HPDE6-E6E7 (cell line): ENCODE measurements at regions not wholly inside any gene's neighbourhood (a gene's known extent, or its start where the extent isn't known, plus 50 kb on each side); places are given as distances from the start of the nearest gene placed in this dataset.
"Not testable (repeated sequence)": the region's sequence is repeated elsewhere in the genome, so short reads cannot be mapped to it uniquely, and the experiment has no call there.

ENCODE experiments used
- DNase-seq: peaks from one replicate; pipeline ENCODE4 v3.0.0; 2011; ENCODE audit warnings: missing footprints; ENCODE audit errors: extremely low spot score

DNA sequence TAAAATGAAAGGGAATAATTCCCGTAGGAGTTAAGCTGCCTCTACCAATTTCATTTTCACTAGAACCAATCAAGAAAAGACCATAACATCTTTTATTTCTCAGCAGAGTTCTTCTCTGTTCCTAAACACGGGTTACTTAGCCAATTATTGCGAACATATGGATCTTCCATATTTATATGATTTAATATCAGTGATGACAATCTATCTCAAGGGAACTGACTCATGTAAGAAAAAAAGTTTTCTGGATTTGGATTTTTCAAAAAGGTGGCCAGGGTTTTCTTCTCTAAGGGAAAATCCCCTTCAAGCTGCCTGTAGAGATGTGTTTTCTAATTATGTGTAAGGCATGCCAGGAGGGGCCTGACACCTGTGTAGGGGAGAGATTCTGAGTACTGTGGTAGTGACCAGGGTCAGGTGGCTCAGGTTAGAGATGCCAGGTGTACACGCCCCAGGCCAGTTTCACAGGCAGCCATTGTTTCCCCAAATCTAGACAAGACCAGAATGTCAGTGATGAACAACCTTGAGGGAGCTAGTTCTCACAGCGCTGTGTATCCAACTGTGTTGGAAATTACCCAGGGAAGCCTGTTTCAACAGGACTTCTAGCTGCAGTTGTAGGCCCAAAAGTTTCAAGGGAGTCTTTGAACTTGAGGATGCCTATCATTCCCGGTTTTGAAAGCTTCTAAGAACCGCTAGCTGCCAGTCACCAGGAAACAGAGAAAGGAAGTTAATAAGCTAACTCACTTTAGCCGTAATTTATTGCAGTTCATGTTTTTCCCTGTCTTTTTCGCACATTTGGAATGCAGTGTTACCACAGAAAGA, 572.5 kb upstream of the RGMB start:
- no peak for DNase-seq

DNA sequence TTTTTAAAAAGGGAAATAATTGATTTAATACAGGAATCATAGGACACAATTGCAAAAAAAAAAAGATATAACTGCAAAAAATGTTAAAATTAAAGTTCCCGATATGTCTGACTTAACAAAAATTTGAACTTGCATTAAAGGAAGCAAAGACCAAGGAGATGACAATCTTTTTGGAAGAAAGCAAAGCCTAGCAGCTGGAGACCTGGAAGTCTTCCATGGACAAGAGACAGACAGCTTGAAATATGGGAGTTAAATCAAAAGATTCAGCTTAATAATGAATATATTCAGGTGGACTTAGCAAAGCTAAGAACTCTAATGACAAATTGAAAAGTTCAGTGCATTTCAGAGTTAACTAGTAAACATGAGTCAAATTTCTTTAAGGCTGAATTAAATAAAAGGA, 568.7 kb upstream of the RGMB start:
- DNase-seq = no peak

DNA sequence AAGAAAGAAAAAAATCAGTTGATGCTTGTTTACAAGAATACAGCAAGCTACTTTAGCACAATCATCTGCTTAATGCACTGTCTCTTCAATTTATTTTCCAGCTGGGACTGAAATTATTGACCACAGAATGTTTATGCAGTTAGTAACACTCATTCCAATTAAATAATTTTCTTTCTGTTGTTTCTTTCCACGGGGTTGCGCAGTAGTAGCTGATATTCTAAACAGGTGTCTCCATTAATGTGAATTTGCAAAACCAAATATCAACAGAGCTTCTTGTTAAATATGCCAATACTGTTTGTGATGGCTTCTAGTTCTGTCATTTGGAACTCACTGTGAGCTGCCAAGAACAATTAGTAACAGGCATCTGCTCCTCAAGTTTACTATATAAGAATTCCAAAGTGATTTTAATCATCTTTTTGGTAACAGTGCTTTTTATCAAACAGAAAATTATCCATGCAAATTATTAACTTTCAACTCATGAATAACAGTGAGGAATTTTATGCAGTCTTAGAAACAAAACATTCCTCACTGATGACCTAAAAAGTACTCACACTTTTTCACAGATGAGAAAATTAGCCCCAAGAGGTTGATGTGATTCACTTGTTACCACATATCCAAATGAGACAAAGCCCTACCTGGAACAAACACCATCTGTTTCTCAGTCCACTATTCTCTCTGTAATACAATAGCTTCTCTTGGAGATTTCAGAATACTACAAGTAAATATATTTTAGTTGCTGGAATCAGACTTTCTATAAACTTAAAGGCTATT, 567.6 kb upstream of the RGMB start:
- DNase-seq = peak; percentile 48

DNA sequence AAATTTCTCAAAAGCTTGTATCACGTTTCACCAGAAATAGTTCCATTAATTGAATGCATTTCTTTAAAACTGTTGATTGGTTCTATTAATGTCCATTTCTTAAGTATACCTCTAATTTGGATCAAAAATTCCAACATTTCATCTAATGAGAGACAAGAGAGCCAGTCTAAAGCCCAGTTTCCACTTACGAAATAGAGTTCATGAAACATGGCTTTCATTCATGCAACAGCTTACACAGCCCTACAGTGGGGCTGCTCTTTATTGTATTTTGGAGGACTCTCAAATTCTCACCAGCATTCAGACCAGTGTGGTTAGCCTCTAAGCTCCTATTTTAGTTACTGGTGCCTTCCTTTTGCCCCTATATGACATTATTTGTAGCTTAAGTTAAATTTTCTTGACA, 566.9 kb upstream of the RGMB start:
- DNase-seq = no peak

DNA sequence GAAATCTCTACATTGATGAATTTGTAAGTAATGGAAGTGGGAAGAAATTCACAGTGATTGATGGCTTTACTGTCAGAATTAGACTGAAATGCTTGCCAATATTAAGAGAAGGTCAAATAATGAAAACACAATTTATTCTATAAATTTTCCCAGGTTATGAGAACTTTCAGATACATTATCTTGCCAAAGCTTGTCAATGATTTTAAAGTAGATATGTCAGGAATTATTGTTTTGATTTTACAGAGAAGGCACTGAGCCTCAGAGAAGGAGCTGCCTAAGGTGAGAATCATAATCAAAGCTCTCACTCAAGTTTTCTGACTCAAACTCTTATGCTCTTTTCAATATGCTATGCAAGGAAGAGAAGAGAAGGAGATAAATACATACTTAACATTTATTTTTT, 564.0 kb upstream of the RGMB start:
- DNase-seq = no peak

DNA sequence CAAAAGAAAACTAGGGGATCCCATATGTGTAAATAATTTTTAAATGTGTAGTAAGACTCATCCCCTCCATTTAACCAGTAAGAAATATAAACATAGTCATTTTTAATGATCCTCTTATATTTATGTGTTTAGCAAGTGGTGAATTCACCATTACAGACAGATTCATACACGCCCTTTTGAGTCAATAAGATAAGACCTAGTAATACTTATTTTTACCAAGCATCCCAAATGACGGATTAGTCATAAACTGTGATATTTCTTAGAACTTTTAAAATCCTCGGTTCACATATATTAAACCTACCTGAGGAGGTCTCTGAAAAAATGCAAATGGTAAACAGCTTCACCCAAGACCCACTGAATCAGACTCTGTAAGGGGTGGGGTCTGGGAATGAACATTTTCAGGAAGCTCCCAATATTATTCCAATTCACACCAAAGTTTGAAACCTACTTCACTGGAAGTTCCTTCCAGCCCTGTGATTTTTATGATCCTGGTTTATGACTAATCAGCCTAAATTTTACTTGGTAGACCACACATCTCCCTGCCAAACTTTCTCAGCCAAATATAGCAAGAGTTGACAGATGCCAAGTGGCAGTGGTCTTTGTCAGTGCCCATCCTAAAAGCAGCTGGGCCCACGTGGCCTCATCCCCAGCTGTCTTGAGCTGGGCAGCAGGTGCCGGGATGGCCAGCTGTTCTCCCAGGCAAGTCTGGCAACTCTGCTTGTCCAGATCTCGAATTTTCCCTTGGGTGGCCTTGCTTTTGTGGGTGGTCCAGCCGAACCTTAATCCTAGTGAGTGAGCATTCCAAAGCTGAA, 559.0 kb upstream of the RGMB start:
- DNase-seq = no peak

DNA sequence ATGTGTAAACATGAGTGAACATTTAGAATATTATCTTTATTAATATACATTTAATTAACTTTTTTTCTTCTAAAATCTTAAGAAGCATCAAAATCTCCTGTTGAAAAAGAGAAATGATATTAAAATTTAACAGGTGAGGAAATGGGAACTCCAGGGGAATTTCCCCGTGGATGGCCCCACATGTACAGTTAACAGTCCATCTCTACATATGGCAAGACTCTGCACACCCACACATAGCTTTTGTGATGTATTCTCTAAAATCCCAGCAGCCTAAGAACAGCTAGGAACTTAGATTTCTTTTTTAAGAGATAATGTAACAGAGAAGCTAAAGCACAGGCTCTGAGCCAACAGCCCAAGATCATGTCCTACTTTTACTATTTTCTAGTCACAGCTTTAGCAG, 556.3 kb upstream of the RGMB start:
- DNase-seq = no peak

DNA sequence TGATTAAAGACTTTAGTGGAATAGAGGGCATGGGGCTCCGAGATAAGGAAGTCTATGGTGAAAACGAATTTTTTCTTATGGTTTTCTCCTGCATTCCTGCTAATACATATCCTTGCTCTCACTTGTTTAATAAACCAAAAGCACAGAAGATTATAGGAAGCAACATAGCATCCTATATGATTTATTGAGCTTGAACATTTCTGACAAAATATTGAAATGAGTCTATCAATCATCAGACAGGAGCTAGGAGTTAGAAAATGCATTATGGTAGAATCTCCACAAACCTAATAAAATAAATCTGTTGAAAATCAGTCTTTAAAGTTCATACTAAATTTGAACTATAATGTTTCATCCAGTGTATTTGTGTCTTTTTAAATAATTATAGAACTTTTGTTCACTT, 554.6 kb upstream of the RGMB start:
- DNase-seq = no peak

DNA sequence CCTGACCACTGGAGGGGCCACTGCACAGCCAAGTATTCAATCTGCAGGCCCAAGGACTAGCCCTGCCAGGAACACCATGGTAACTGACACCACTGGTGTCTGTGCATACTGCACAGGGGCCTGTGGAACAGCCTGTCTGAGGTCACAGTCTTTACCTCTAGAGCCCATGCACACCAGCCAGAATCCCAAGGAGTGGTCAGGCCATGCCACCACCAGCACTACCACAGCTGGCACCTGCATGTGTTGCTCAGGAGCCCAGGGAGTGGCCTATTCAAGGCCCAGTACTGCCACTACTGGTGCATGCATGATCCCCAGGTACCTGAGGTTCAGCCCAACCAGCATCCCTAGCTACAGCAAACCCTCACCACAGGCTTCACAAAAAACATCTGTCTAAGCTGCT, 546.0 kb upstream of the RGMB start:
- DNase-seq = no peak

DNA sequence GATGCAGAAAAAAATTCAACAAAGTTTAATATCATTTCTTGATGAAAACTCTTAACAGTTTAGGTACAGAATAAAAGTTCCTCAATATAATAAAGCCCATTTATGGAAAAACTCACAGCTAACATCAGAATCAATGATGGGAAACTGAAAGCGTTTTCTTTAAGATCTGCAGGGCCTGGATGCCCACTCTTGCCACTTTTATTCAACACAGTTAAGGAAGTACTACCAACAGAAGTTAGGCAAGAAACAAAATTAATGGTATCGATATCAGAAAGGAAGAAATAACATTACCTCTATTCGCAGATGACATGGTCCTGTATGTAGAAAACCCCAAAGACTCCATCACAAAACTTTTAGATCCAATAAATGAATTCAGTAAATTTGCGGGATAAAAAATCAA, 542.4 kb upstream of the RGMB start:
- no peak for DNase-seq

DNA sequence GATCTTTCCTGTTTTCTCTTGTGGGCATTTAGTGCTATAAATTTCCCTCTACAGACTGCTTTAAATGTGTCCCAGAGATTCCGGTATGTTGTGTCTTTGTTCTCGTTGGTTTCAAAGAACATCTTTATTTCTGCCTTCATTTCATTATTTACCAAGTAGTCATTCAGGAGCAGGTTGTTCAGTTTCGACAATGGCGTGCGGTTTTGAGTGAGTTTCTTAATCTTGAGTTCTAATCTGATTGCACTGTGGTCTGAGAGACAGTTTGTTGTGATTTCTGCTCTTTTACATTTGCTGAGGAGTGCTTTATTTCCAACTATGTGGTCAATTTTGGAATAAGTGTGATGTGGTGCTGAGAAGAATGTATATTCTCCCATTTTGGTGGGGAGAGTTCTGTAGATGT, 535.7 kb upstream of the RGMB start:
- DNase-seq = not testable (repeated sequence)

DNA sequence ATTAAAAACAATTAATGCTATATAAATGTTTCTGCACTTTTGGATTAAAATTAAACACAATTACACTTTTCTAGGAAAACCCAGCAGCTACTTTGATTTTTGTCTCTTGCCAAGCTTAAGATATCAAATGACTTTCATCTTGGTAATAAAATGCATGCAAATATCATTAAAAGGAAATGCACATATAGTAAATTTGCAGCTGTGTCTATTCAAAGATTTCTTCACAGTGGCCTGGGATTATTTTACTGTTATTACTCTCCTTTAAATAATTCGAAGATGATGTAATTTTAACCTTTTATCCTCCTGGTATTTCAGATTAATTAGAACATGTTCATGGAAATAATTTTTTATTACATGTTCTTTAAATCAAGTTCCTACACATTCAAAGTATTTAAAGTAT, 529.5 kb upstream of the RGMB start:
- DNase-seq = no peak

DNA sequence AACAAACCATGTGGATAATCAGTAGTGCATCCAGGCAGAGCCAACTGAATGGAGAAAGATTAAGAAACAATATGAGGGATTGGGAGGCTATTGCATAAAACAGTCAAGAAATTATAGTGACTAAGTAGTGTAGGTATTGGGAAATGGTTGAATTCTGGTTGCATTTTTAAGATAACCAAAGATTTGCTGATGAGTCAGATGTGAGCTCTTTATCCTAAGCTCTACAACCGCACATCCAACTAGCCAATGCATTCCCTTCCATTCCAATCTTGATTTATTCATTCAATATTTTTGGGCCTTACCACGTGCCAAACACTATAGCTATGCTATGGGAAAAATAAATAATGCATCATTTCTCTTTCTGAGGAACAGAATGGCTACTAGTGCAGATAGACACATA, 524.5 kb upstream of the RGMB start:
- peak; percentile 28 for DNase-seq

DNA sequence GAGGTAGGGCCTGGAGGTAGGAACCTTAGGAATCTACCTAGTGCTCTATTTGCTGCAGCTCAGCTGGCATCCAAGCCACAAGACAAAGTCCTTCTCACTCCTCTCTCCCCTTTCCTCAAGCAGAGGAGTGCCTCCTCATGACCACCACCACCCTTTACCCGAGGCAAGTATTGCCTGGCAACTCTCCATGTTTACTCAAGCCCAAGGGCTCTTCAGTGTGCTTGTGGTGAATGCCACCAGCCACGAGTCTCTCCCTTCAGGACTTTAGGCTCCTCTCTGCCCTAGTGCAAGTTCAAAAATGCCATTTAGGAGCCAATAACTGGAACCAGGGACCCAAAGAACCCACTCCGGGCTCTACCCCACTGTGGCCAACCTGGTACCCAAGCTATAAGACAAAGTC, 514.5 kb upstream of the RGMB start:
- DNase-seq = no peak

DNA sequence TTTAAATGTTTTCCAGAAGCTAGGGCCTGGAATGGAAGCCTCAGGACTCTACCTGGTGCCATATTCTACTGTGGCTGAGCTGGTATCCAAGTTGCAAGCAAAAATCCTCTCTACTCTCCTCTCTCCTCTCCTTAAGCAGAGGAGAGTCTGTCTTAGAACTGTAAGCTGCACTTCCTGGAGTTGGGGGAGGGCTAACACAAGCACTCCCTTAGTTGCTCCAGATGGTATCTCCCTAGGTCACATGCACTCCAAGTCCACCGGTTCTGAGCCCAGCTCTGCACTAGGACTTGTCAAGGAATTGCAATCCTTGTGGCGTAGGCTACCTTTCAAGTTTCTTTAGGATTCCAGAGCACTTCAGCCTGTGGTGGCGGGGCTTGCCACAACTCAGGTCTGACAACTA, 513.9 kb upstream of the RGMB start:
- no peak for DNase-seq

DNA sequence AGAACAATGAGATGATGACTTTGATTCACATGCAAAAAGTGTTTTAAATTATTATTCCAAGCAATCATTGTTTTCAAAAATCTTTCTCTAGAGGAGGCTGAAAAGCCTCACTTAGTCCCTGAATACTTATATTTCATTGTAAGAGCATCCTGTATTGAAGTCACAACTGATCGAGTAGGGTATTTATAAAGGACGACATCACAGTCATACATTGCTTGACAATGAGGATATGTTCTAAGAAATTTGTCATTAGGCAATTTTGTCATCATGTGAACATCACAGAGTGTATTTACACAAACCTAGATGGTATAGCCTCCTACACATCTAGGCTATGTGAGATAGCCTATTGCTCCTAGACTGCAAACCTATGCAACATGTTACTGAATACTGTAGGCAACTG, 510.4 kb upstream of the RGMB start:
- DNase-seq = no peak

DNA sequence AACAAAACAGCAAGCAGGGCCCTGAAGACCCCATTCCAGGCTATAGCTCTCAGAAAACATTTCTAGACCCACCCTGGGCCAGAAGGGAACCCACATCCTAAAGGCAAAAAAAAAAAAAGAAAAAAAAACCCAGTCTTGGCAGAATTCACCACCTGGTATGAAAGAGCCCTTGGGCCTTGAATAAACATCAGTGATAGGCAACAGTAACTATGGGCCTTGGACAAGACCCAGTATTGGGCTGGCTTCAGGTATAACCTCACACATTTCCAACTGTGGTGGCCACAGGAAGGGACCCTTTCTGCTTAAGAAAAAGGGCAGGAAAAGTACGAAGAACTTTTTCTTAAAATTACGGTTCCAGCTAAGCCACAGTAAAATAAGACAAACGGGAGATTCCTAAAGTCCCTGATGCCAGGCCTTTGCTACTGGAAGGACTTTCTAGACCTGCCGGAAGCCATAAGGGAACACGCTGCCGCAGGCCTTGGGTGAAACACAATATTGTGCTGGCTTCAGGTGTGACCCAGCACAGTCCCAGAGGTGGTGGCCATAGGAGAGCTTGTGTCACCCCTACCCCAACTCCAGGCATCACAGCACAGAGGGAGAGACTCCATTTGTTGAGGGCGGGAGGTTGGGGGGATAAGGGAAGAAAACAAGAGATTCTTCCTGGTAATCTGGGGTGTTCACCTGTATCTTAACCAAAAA, 505.2 kb upstream of the RGMB start:
- no peak for DNase-seq

DNA sequence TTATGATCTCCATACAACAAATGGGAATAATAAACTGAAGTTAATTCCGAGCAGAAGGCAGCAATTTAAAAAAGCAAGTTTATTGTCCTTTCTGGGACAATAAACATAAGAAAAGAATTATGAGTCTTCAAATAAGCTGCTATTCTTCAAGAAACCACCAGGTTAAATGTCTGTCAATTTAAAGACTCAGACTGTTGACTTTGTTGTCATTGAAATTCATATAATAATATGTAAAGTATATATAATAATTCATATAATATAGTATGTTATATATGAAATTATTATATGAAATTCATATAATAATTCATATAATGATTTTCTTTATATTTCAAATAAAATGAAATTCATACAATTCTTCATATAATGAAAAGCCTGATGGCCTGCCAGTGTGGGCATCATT, 497.5 kb upstream of the RGMB start:
- DNase-seq = no peak

DNA sequence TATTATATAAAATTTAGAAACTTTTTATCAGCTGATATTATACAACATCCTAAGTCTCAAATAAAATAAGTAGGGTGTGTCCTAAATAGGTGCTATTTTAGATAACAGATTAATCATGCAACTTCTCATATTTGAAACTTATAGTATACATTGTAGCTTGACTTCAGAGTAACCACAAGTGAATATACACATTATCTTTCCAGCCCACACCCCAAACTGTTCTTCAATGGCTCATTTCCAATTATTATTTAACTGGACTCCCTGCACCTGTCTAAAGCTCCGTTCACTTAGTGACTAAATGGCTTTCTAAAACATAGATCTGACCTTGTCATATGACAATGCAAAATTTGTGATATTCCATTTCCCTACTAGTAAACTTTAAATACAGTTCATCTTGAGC, 490.9 kb upstream of the RGMB start:
- no peak for DNase-seq

DNA sequence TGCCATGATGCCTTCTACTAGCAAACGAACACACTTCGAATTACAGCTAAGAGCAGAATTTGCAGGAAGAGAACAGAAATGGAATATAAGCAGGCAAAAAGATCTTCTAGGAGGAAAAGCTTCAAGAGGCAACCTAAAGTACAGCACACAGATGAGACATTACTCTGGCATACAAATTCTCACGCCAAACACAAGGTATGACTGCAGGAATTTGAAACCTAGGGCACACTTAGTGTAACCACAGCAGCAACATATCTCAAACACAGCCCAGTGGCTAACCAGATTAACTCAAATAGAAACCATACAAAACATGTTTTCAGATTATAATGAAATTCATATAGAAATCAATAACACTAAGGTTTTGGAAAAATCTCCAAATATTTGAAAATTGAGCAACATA, 481.0 kb upstream of the RGMB start:
- DNase-seq = no peak

DNA sequence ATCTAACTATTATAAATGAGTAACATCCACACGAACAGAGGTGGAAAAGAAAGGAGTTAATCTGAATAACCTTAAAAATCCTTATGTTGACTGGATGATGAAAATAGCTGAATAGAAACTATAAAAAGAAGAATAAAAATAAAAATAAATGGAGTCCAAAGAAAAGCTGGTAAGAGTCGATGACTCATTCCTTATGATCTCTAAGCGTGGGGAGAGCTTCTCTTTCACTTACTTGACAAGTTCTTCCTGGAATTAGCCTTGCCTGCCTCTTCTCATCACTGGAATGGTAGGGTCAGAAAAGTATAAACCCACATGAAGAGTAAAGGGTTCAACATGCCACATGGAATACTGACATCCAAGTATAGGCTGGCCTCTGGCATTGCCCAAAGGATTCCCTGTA, 477.0 kb upstream of the RGMB start:
- no peak for DNase-seq

DNA sequence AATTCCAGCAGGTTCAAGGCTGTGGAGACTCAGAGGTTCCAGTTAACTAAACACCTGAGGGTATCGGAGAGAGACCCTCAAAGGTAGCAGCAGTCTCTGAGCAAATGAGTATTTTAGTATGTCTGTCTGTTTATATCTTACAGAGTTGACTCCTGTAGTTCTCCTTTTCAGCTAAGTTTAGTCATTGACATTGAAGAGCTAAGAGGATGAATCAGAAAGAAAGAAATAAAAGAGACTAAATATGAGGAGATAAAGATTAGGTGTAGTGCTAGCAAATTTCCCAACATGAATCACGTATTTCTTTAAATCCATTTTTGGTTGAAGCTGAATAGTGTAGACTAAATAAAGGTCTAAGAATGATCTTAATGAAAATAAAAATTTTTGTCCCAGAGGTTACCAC, 474.0 kb upstream of the RGMB start:
- no peak for DNase-seq
